GM12874 (cell line): ENCODE measurements at regions not wholly inside any gene's neighbourhood (a gene's known extent, or its start where the extent isn't known, plus 50 kb on each side); places are given as distances from the start of the nearest gene placed in this dataset.

Experiments
- TF ChIP-seq, protein P1 (sequence below): IDR thresholded peaks from 2 replicates; pipeline ENCODE4 v1.5.1; 2011; ENCODE audit warnings: low read depth, mild to moderate bottlenecking, control low read depth, low read length, moderate library complexity; ENCODE audit not compliant: insufficient read depth

GRCh38 chrX:25667681-25668080 lies 470.5 kb upstream of the MAGEB18 start:
- TF ChIP-seq, protein P1, sequence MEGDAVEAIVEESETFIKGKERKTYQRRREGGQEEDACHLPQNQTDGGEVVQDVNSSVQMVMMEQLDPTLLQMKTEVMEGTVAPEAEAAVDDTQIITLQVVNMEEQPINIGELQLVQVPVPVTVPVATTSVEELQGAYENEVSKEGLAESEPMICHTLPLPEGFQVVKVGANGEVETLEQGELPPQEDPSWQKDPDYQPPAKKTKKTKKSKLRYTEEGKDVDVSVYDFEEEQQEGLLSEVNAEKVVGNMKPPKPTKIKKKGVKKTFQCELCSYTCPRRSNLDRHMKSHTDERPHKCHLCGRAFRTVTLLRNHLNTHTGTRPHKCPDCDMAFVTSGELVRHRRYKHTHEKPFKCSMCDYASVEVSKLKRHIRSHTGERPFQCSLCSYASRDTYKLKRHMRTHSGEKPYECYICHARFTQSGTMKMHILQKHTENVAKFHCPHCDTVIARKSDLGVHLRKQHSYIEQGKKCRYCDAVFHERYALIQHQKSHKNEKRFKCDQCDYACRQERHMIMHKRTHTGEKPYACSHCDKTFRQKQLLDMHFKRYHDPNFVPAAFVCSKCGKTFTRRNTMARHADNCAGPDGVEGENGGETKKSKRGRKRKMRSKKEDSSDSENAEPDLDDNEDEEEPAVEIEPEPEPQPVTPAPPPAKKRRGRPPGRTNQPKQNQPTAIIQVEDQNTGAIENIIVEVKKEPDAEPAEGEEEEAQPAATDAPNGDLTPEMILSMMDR = no peak

- TF ChIP-seq, protein P1 = no peak
Observed at GRCh38 chrX:25674776-25675175, 463.4 kb upstream of the MAGEB18 start.

- TF ChIP-seq, protein P1 = no peak
Observed at GRCh38 chrX:25701876-25702275, 436.3 kb upstream of the MAGEB18 start.

- TF ChIP-seq, protein P1 = no peak
Observed at GRCh38 chrX:25717122-25717521, 421.0 kb upstream of the MAGEB18 start.

DNA sequence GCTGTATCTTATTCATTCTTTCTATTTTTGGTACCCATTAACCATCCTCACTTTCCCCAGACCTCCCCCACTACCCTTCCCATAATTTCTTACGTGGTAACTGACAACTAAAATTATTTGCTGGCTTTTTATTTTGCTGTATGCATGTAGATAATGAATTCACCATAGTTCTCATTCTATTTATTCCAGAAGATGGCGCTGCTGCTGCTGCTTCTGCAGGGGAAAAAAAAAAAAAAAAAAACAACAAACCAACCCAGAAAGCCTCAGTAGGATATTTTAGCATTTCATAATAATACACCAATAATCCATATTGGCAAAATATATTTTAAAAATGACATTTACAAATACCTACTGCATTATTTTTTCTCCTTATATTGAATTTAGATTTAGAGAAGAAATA lies 416.6 kb upstream of the MAGEB18 start:
- TF ChIP-seq, protein P1 = no peak

GRCh38 chrX:25726539-25726938 lies 411.6 kb upstream of the MAGEB18 start:
- TF ChIP-seq, protein P1 = no peak

DNA sequence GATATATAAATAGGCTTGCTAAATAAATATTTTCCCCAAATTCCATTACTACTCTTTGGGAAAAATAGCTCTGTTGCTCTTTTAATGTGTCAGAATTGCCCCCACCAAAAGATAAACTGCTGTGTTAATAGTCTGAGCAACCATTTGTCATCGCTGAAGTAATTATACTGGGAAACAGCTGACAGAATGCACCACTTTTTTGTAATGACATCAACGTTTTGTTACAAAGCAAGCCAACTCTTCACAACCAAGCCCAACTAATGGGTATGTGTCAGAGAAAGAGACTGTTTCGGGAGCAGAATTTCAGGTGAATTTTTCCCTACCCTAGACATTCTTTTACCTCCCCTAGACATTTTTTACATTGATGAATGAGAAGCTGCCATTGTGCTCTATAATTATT lies 405.0 kb upstream of the MAGEB18 start:
- TF ChIP-seq, protein P1 = no peak

DNA sequence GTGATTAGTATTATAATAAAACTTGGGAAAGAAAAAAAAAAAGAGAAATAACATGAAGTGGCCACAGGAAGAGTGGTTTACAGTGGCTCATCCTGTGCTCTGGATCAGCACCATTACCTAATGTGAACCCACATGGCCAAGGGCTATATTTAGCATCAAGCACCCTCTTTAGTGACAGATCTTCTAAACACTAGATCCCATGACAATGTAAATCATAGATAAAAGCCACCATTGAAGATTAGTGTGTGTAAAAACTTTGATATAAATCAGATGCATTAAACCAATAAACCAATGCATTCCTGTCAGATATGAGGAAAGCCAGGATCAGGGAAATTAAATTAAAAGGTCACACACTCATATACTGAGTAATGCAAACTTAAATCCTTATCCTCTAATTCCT lies 400.6 kb upstream of the MAGEB18 start:
- TF ChIP-seq, protein P1 = no peak
